ENCODE measurements at regions not wholly inside any gene's neighbourhood (a gene's known extent, or its start where the extent isn't known, plus 50 kb on each side); places are given as distances from the start of the nearest gene placed in this dataset.
A peak's percentile ranks its signal among the peaks of the same experiment; 100 is the strongest.
"Not testable (repeated sequence)": the region's sequence is repeated elsewhere in the genome, so short reads cannot be mapped to it uniquely, and the experiment has no call there.

GRCh38 chr5:40165789-40166728 lies 513.7 kb upstream of the PTGER4 start:
- H3K4me3 ChIP-seq: no peak overlapping the region
- H3K4me1 ChIP-seq: no peaks in the 10 kb centered on the region
- no peak for DNase-seq (ENCODE audit: low spot score in 2 of 2)
- no peaks in the 10 kb centered on the region for H3K27me3 ChIP-seq (ENCODE audit: low read depth)
- H3K9me3 ChIP-seq: no peaks in the 10 kb centered on the region
- in situ Hi-C loops (cut with MboI; ENCODE audit: low sequenced_read_pairs): no loop called here
- H3K36me3 ChIP-seq (replicated peaks): no peaks in the 10 kb centered on the region

DNA sequence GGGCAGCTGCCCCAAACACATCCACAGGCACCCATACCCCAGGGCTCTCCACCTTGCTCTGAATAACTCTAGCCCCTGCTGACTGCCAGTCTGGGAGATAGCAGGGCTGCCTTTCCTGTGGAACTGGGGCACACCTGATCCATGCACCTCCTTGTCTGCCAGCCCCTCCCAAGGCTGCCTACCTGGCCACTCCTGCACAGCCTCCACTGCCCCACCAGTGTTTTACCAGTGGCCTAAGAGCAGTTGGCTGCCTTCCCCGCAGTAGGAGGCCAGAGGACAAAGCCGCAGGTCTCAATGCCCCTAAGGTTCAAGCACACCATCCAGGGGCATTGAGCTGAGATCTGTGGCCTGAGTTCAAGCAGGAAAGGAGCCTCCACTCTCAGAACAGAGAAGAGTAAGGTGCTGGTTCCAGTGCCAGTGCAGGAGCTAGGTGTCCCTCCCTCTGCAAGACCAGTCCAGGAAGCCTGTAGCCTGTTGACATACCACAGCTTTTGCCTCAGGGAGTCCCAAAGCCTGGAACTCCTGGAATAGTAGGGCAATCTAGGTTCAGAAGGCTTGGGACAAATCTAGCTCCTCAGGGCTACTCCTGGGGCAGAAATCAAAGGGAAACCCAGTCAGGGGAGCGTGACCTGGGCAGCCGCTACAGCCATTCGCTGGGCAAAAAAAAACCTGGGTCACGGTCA lies 514.5 kb upstream of the PTGER4 start:
- no peak for DNase-seq (ENCODE audit: low spot score in 2 of 2)
- Histone ChIP-seq H3K9me3 (no peaks in the 10 kb centered on the region), H3K4me1 (no peaks in the 10 kb centered on the region), H3K27me3 (ENCODE audit: low read depth) (no peaks in the 10 kb centered on the region), H3K4me3 (no peak overlapping the region), H3K36me3 (replicated peaks) (no peaks in the 10 kb centered on the region)
- in situ Hi-C loops (cut with MboI; ENCODE audit: low sequenced_read_pairs): no loop called here

DNA sequence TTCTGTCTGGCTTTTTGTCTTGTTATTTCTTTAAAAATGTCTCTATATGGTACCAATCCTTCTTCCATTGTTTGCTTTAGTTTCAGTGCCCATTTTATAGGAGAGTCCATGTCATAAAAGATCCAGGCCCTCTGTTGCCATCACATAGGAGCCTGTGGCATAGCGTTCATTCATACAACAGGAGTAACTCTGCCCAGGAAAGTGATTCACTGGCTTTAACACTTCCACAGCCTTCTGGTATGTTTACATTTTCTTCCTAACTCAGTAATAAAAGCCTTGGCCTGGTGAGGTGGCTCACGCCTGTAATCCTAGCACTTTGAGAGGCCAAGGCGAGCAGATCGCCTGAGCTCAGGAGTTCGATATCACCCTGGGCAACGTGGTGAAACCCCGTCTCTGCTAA lies 519.3 kb upstream of the PTGER4 start:
- no peaks in the 10 kb centered on the region for H3K9me3 ChIP-seq
- no peaks in the 10 kb centered on the region for H3K4me1 ChIP-seq
- no peak overlapping the region for H3K4me3 ChIP-seq
- no peaks in the 10 kb centered on the region for H3K36me3 ChIP-seq (replicated peaks)
- in situ Hi-C loops (cut with MboI; ENCODE audit: low sequenced_read_pairs): no loop called here
- no peaks in the 10 kb centered on the region for H3K27me3 ChIP-seq (ENCODE audit: low read depth)
- DNase-seq (ENCODE audit: low spot score in 2 of 2): no peak

DNA sequence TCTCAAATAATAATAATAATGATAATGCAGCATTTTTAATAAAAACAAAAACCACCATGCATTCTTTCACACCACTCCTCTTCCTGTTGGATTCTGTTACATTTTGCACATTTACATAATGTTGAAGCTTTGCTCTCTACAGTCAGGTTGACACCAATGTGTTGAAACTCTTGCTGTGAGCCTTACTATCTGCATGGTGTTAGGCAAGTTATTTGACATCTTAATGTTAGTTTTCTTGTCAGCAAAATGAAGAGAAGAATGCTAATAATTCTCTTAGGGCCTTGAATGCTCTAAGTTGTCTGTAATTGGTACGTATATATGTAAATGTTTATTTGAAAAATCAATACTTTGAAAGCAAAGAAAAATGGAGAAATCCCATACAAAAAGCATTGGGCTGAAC lies 525.5 kb upstream of the PTGER4 start:
- H3K36me3 ChIP-seq (replicated peaks): no peaks in the 10 kb centered on the region
- H3K4me3 ChIP-seq: no peak overlapping the region
- H3K4me1 ChIP-seq: no peaks in the 10 kb centered on the region
- no peaks in the 10 kb centered on the region for H3K9me3 ChIP-seq
- in situ Hi-C loops (cut with MboI; ENCODE audit: low sequenced_read_pairs): no loop called here
- no peak for DNase-seq (ENCODE audit: low spot score in 2 of 2)
- no peaks in the 10 kb centered on the region for H3K27me3 ChIP-seq (ENCODE audit: low read depth)

GRCh38 chr5:40150896-40151295 lies 528.8 kb upstream of the PTGER4 start:
- no peaks in the 10 kb centered on the region for H3K4me1 ChIP-seq
- no peak for DNase-seq (ENCODE audit: low spot score in 2 of 2)
- no peak overlapping the region for H3K4me3 ChIP-seq
- in situ Hi-C loops (cut with MboI; ENCODE audit: low sequenced_read_pairs): no loop called here
- no peaks in the 10 kb centered on the region for H3K9me3 ChIP-seq
- no peaks in the 10 kb centered on the region for H3K36me3 ChIP-seq (replicated peaks)
- no peaks in the 10 kb centered on the region for H3K27me3 ChIP-seq (ENCODE audit: low read depth)

DNA sequence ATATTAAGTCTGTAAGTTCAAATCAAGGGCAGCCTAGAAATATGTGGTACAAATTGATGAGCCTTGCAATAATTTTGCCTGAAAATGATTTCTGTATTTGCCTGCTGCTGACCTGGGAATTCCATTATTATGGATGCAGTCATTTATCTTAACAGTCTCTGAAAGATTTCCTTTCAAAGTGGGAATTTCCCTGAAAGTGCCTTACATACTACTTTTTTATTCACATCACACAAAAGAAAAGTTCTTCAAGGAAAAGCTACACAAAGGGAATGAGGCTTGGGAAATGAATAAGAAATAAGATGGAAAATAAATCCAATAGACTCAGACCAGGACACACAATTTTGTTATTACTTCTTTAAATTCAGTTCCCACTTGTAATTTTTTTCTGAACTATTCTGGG lies 537.8 kb upstream of the PTGER4 start:
- no peaks in the 10 kb centered on the region for H3K4me1 ChIP-seq
- DNase-seq (ENCODE audit: low spot score in 2 of 2): peak in 1 of 2 experiments; percentile 12
- no peak overlapping the region for H3K4me3 ChIP-seq
- no peaks in the 10 kb centered on the region for H3K27me3 ChIP-seq (ENCODE audit: low read depth)
- no peaks in the 10 kb centered on the region for H3K9me3 ChIP-seq
- H3K36me3 ChIP-seq (replicated peaks): no peaks in the 10 kb centered on the region
- in situ Hi-C loops (cut with MboI; ENCODE audit: low sequenced_read_pairs): no loop called here

DNA sequence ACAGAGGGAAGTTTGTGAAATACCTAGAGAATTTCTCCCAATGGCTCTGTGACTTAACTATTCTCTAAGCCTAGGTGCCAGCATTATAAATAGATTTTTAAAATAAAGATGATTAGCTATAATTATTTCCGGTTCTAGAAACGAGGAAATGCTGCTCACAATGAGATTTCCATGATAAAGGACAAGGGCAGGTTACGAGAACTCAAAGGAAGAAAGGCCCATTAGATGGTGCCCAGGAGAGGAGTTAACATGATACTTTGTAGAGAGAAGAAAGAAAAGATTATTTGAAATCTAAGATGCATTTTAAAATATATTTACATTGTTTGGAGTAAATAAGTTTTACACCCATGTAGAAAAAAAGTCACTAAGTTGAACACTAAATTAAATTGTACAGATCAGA lies 538.3 kb upstream of the PTGER4 start:
- in situ Hi-C loops (cut with MboI; ENCODE audit: low sequenced_read_pairs): no loop called here
- Histone ChIP-seq H3K4me3 (no peak overlapping the region), H3K4me1 (no peaks in the 10 kb centered on the region), H3K27me3 (ENCODE audit: low read depth) (no peaks in the 10 kb centered on the region), H3K36me3 (replicated peaks) (no peaks in the 10 kb centered on the region), H3K9me3 (no peaks in the 10 kb centered on the region)
- no peak for DNase-seq (ENCODE audit: low spot score in 2 of 2)

DNA sequence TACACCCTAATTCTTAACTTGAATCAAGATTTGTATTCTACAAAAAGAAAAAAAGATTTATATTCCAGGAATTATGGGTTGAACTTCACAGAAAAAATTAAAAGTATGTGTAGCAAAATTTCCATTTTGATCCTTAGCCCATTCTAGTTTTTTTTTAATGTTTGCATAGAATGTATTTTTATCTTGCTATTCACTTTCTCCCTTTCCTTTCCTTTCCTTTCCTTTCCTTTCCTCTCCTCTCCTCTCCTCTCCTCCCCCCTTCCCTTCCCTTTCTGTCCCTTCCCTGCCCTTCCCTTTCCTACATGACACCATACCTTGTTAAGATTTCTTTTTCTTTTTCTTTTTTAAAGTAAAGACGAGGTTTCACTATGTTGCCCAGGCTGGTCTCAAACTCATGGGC lies 542.5 kb upstream of the PTGER4 start:
- H3K4me3 ChIP-seq: no peak overlapping the region
- H3K9me3 ChIP-seq: no peaks in the 10 kb centered on the region
- H3K36me3 ChIP-seq (replicated peaks): no peaks in the 10 kb centered on the region
- in situ Hi-C loops (cut with MboI; ENCODE audit: low sequenced_read_pairs): no loop called here
- H3K27me3 ChIP-seq (ENCODE audit: low read depth): no peaks in the 10 kb centered on the region
- no peak for DNase-seq (ENCODE audit: low spot score in 2 of 2)
- no peaks in the 10 kb centered on the region for H3K4me1 ChIP-seq

DNA sequence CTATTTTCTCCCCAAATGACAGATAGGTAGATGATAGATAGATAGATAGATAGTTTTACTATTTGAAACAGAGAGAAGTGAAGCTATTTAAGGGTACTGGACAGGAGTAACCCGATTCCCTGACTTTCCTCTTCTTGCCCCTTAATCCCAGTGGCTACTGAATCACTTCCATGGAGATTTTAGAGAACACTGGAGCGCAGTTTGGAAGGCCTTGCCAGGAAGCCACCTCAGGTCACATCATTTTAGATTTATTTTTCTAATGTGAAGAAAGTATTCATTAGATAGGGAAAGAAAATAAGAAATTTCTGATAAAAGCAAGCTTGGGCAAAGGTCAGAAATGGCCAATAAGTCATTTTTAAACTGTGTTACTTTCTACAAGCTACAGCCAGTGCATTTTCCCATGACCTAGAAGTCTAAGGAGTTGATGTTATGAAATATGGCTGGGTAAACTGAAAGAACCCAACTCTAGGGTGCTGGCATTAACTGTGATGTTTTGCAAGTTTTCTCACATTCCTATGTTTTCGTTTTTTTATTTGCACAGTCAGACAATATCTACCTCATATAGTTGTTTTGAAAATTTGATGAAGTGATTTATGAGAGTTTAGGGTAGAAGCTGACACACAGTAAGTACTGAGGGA lies 544.7 kb upstream of the PTGER4 start:
- no peaks in the 10 kb centered on the region for H3K4me1 ChIP-seq

DNA sequence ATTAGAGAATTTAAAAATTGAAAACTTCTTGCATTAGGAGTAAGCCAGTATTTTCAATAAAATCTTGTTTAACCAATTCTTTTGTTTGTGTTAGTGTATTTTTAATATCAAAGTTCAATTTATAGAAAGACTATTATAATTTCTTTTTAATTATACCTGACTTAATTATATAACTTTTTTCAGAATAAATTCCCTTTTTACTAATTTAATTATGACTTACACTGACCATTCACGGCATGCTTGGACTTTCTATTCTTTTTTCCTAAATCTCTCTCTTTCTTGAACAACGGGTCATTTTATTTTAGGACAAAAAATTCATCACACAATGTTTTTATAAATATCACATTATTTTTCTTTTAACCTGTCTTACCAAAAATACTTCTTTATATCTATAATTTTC lies 555.3 kb upstream of the PTGER4 start:
- H3K4me1 ChIP-seq: no peaks in the 10 kb centered on the region
- H3K36me3 ChIP-seq (replicated peaks): no peaks in the 10 kb centered on the region
- DNase-seq (ENCODE audit: low spot score in 2 of 2): no peak
- in situ Hi-C loops (cut with MboI; ENCODE audit: low sequenced_read_pairs): no loop called here
- no peaks in the 10 kb centered on the region for H3K27me3 ChIP-seq (ENCODE audit: low read depth)
- no peaks in the 10 kb centered on the region for H3K9me3 ChIP-seq
- H3K4me3 ChIP-seq: no peak overlapping the region

More for the DNA sequence above, 544.7 kb upstream of the PTGER4 start:
- in situ Hi-C loops (cut with MboI; ENCODE audit: low sequenced_read_pairs): no loop called here
- Histone ChIP-seq H3K27me3 (ENCODE audit: low read depth) (no peaks in the 10 kb centered on the region), H3K4me3 (no peak overlapping the region), H3K36me3 (replicated peaks) (no peaks in the 10 kb centered on the region), H3K9me3 (no peaks in the 10 kb centered on the region)
- no peak for DNase-seq (ENCODE audit: low spot score in 2 of 2)

GRCh38 chr5:40121236-40121635 lies 558.5 kb upstream of the PTGER4 start:
- in situ Hi-C loops (cut with MboI; ENCODE audit: low sequenced_read_pairs): no loop called here
- H3K36me3 ChIP-seq (replicated peaks): no peaks in the 10 kb centered on the region
- H3K4me3 ChIP-seq: no peak overlapping the region
- no peaks in the 10 kb centered on the region for H3K4me1 ChIP-seq
- no peaks in the 10 kb centered on the region for H3K27me3 ChIP-seq (ENCODE audit: low read depth)
- H3K9me3 ChIP-seq: no peaks in the 10 kb centered on the region
- no peak for DNase-seq (ENCODE audit: low spot score in 2 of 2)

DNA sequence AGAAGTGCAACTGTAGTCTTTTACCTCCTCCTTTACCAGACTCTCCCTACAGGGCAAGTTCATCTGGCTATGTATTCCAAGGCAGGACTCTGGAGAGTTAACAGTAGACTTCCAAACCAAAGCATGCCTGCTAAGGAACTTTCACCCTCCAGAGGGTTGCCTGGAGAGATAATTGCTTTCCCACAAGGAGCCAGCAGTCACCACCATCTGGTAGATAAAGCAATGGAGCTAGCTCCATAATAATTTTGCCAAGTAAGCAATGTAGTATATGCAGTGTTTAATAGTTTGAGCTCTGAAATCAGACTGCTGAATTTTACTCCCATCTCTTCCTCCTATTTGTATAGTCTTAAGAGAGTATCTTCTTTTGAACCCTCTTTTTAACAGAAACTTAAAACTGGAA lies 566.8 kb upstream of the PTGER4 start:
- Histone ChIP-seq H3K4me3 (no peak overlapping the region), H3K4me1 (no peaks in the 10 kb centered on the region), H3K9me3 (no peaks in the 10 kb centered on the region), H3K36me3 (replicated peaks) (no peaks in the 10 kb centered on the region), H3K27me3 (ENCODE audit: low read depth) (no peaks in the 10 kb centered on the region)
- in situ Hi-C loops (cut with MboI; ENCODE audit: low sequenced_read_pairs): no loop called here
- no peak for DNase-seq (ENCODE audit: low spot score in 2 of 2)

GRCh38 chr5:40111036-40111435 lies 568.7 kb upstream of the PTGER4 start:
- DNase-seq (ENCODE audit: low spot score in 2 of 2); in situ Hi-C loops (cut with MboI; ENCODE audit: low sequenced_read_pairs): not testable (repeated sequence)

DNA sequence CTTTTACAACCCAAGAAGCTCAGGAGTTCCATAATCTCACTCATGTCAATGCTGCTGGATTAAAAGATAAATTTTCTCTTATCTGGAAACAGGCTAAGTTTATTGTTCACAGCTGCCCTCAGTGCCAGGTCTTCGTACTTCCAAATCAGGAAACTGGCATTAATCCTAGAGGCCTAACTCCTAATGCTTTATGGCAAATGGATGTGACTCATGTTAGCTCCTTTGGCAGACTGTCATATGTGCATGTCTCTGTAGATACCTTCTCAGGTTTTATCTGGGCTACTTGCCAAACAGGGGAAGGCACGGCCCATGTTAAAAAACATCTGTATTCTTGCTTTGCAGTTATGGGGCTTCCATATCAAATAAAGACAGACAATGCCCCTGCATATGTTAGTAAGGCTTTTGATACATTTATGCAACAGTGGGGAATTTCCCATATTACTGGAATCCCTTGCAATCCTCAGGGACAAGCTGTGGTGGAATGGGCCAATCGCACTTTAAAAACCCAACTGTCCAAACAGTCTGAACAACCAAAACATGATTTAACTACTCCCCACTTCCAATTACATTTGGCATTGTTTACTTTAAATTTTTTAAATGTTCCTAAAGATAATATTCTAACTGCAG lies 570.8 kb upstream of the PTGER4 start:
- DNase-seq (ENCODE audit: low spot score in 2 of 2); H3K36me3 ChIP-seq (replicated peaks); H3K27me3 ChIP-seq (ENCODE audit: low read depth); in situ Hi-C loops (cut with MboI; ENCODE audit: low sequenced_read_pairs); H3K4me3 ChIP-seq; H3K9me3 ChIP-seq; H3K4me1 ChIP-seq: not testable (repeated sequence)

More at GRCh38 chr5:40111036-40111435, 568.7 kb upstream of the PTGER4 start:
- not testable (repeated sequence) for H3K9me3 ChIP-seq; H3K4me3 ChIP-seq; H3K27me3 ChIP-seq (ENCODE audit: low read depth); H3K36me3 ChIP-seq (replicated peaks); H3K4me1 ChIP-seq

Measured in HAP-1 (cell line).